ENCODE measurements at regions not wholly inside any gene's neighbourhood (a gene's known extent, or its start where the extent isn't known, plus 50 kb on each side); places are given as distances from the start of the nearest gene placed in this dataset.

DNA sequence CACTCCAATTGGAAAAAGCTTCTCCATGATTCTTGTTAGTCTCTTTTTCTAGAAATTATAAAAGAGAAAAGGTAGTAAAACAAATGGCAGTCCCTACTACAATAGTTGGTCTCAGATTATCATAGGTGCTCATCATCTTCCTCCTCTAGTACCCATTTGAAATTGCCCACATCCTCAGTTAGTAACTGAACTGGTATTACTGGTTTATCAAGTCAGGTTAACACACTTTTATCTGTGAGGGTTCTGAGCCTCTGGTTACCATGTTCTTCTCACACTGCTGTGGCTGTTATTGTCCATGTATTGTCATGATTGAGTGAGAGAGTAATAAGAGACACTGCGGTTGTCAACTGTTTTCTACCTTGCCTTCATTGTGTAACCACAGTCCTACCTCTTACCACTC is 901.7 kb downstream of the TLE1 start:
- ATAC-seq (ENCODE audit: low read depth): no peak
- Histone ChIP-seq H3K27ac (ENCODE audit: poor library complexity, severe bottlenecking) (no peak overlapping the region), H3K9me3 (ENCODE audit: severe bottlenecking) (no peaks in the 10 kb centered on the region), H3K4me1 (ENCODE audit: insufficient read depth, poor library complexity, severe bottlenecking) (no peaks in the 10 kb centered on the region), H3K4me3 (ENCODE audit: severe bottlenecking) (no peak overlapping the region), H3K36me3 (ENCODE audit: low read depth) (no peaks in the 10 kb centered on the region), H3K27me3 (ENCODE audit: insufficient read depth, poor library complexity, severe bottlenecking) (no peaks in the 10 kb centered on the region)
- DNase-seq (ENCODE audit: low spot score): no peak
- TF ChIP-seq, protein P1, sequence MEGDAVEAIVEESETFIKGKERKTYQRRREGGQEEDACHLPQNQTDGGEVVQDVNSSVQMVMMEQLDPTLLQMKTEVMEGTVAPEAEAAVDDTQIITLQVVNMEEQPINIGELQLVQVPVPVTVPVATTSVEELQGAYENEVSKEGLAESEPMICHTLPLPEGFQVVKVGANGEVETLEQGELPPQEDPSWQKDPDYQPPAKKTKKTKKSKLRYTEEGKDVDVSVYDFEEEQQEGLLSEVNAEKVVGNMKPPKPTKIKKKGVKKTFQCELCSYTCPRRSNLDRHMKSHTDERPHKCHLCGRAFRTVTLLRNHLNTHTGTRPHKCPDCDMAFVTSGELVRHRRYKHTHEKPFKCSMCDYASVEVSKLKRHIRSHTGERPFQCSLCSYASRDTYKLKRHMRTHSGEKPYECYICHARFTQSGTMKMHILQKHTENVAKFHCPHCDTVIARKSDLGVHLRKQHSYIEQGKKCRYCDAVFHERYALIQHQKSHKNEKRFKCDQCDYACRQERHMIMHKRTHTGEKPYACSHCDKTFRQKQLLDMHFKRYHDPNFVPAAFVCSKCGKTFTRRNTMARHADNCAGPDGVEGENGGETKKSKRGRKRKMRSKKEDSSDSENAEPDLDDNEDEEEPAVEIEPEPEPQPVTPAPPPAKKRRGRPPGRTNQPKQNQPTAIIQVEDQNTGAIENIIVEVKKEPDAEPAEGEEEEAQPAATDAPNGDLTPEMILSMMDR (IDR thresholded peaks at IDR 0.05; ENCODE audit: poor library complexity, severe bottlenecking): no peak

DNA sequence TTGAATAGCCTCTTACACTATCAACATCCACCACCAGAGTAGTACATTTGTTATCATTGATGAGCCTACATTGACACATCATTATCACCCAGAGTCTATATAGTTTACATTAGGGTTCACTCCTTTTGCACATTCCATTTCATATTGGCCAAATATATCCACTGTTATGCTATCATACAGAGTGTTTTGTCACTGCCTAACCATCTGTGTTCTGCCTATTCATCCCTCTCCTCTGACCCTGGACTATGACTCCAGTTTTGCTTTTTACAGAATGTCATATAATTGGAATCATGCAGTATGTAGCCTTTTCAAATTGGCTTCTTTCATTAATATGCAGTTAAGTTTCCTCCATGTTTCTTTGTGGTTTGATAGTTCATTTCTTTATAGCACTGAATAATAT is 904.7 kb downstream of the TLE1 start:
- ATAC-seq (ENCODE audit: low read depth): no peak
- no peak for DNase-seq (ENCODE audit: low spot score)
- TF ChIP-seq, protein P1 (IDR thresholded peaks at IDR 0.05; ENCODE audit: poor library complexity, severe bottlenecking): no peak
- no peak overlapping the region for H3K27ac ChIP-seq (ENCODE audit: poor library complexity, severe bottlenecking)
- no peaks in the 10 kb centered on the region for H3K9me3 ChIP-seq (ENCODE audit: severe bottlenecking)
- no peaks in the 10 kb centered on the region for H3K4me1 ChIP-seq (ENCODE audit: insufficient read depth, poor library complexity, severe bottlenecking)
- no peak overlapping the region for H3K4me3 ChIP-seq (ENCODE audit: severe bottlenecking)
- no peaks in the 10 kb centered on the region for H3K27me3 ChIP-seq (ENCODE audit: insufficient read depth, poor library complexity, severe bottlenecking)
- H3K36me3 ChIP-seq (ENCODE audit: low read depth): no peaks in the 10 kb centered on the region

DNA sequence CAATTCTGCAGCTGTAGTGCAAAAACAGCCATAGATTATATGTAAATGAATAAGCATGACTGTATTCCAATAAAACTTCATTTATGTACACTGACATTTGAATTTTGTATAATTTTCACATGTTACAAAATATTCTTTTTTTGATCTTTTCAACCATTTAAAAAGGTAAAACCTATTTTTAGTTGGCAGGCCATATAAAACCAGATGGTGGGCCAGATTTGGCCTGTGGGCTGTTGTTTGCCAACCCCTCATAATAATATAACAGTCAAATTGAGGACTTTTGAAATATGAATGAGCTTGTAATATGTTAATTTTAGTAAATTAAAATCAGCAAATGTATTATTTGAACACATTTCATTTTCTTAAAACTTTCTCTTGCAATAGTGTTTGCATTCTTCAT is 913.4 kb downstream of the TLE1 start:
- Histone ChIP-seq H3K9me3 (ENCODE audit: severe bottlenecking) (no peaks in the 10 kb centered on the region), H3K27me3 (ENCODE audit: insufficient read depth, poor library complexity, severe bottlenecking) (no peaks in the 10 kb centered on the region), H3K27ac (ENCODE audit: poor library complexity, severe bottlenecking) (no peak overlapping the region), H3K4me1 (ENCODE audit: insufficient read depth, poor library complexity, severe bottlenecking) (no peaks in the 10 kb centered on the region), H3K4me3 (ENCODE audit: severe bottlenecking) (no peak overlapping the region), H3K36me3 (ENCODE audit: low read depth) (no peaks in the 10 kb centered on the region)
- TF ChIP-seq, protein P1 (IDR thresholded peaks at IDR 0.05; ENCODE audit: poor library complexity, severe bottlenecking): no peak
- DNase-seq (ENCODE audit: low spot score): no peak
- ATAC-seq (ENCODE audit: low read depth): no peak

DNA sequence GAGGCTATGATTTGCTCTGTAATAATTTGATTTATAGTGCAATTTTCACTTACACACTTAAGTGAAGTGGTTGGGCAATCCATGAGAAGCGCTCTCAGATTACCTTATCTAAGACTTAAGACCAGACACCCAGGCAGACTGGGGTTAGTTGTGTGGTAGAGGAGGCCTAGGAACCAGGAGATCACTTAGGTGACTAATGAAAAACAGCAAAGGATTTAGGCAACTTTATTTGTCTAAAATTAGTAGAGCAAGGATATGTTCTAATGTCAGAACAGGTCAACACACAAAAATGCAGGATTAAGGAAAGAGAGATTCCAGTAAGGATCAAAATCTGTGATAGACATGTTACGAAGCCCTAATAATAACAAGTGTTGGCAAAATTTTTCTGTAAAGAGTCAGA is 913.8 kb downstream of the TLE1 start:
- H3K27ac ChIP-seq (ENCODE audit: poor library complexity, severe bottlenecking): no peak overlapping the region
- H3K9me3 ChIP-seq (ENCODE audit: severe bottlenecking): no peaks in the 10 kb centered on the region
- H3K36me3 ChIP-seq (ENCODE audit: low read depth): no peaks in the 10 kb centered on the region
- ATAC-seq (ENCODE audit: low read depth) (no peak), DNase-seq (ENCODE audit: low spot score) (no peak)
- no peaks in the 10 kb centered on the region for H3K27me3 ChIP-seq (ENCODE audit: insufficient read depth, poor library complexity, severe bottlenecking)
- TF ChIP-seq, protein P1 (IDR thresholded peaks at IDR 0.05; ENCODE audit: poor library complexity, severe bottlenecking): no peak
- no peaks in the 10 kb centered on the region for H3K4me1 ChIP-seq (ENCODE audit: insufficient read depth, poor library complexity, severe bottlenecking)
- H3K4me3 ChIP-seq (ENCODE audit: severe bottlenecking): no peak overlapping the region

DNA sequence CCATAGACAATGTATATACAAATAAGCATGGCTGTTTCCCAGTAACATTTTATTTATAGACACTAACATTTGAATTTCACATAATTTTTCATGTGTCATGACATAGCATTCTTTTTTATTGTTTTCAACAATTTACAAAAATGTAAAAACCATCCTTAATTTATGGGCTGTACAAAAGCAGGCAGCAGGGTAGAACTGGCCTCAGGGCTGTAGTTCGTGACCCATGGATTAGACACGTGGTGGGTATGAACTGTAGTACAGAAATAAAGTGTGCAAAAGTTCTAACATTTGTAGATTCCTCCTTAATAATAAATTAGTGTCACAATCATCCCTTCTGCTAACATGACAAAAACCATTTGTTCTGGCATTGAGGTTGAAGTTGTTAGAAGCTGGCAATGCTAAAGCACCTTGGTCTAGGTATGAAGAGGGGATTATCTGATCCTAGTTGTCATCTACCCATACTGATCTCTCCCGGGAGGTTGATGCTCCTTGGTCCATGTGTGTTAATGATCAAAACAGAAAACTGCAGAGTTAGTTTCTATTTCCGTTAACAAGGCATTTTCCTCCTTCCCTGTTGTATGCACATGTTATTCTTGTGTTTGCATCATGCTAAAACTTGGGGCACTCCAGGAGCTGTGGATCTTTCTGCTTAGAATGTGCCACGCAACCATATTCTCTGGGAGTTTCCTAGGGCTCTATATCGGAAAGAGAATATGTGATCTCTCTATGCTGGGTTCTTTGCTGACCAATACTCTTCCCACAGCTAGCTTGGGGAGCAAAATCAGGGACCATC is 917.6 kb downstream of the TLE1 start:
- no peak for DNase-seq (ENCODE audit: low spot score)
- Histone ChIP-seq H3K27ac (ENCODE audit: poor library complexity, severe bottlenecking) (no peak overlapping the region), H3K4me1 (ENCODE audit: insufficient read depth, poor library complexity, severe bottlenecking) (no peaks in the 10 kb centered on the region), H3K27me3 (ENCODE audit: insufficient read depth, poor library complexity, severe bottlenecking) (no peaks in the 10 kb centered on the region), H3K4me3 (ENCODE audit: severe bottlenecking) (no peak overlapping the region), H3K36me3 (ENCODE audit: low read depth) (no peaks in the 10 kb centered on the region), H3K9me3 (ENCODE audit: severe bottlenecking) (no peaks in the 10 kb centered on the region)
- TF ChIP-seq, protein P1 (IDR thresholded peaks at IDR 0.05; ENCODE audit: poor library complexity, severe bottlenecking): no peak
- no peak for ATAC-seq (ENCODE audit: low read depth)

Data from RWPE2 (cell line).